Thyroid gland (tissue), 4 donors: ENCODE measurements at regions not wholly inside any gene's neighbourhood (a gene's known extent, or its start where the extent isn't known, plus 50 kb on each side); places are given as distances from the start of the nearest gene placed in this dataset.

Source experiments
- DNase-seq, 2 donors: peaks; one replicate each; pipeline ENCODE4 v3.0.0-alpha.2; 2019
- H3K27ac ChIP-seq, 3 donors: fragments of 200-600 bp; sonication (generic); 1 replicate in 2 of 3; 2 replicates in 1 of 3; pipeline ENCODE4 v1.5.1; 2016 to 2019; ENCODE audit warnings: mild to moderate bottlenecking in 1 of 3, moderate library complexity in 1 of 3
- H3K27me3 ChIP-seq: fragments of 200-600 bp; sonication (generic); one replicate; pipeline ENCODE4 v1.5.1; 2019
- H3K36me3 ChIP-seq, 2 donors: fragments of 200-600 bp; sonication (generic); one replicate each; pipeline ENCODE4 v1.5.1; 2016 to 2019
- H3K4me1 ChIP-seq, 2 donors: fragments of 200-600 bp; sonication (generic); one replicate each; pipeline ENCODE4 v1.5.1; 2017 to 2019
- H3K4me3 ChIP-seq, 3 donors: fragments of 200-600 bp; sonication (generic); replicated peaks in 1 of 3; 1 replicate in 2 of 3; 2 replicates in 1 of 3; pipeline ENCODE4 v1.5.1; 2016; ENCODE audit warnings: mild to moderate bottlenecking in 1 of 3
- H3K9me3 ChIP-seq: fragments of 200-600 bp; sonication (generic); one replicate; pipeline ENCODE4 v1.5.1; 2017
- POLR2A ChIP-seq, 2 donors: fragments of 450-650 bp; IDR thresholded peaks; one replicate each; pipeline ENCODE4 v1.6.1; 2017; ENCODE audit warnings: antibody characterized with exemption in 2 of 2, mild to moderate bottlenecking in 2 of 2, moderate library complexity in 1 of 2
- WGBS, 2 donors: methylation state at CpG; one replicate each; pipeline ENCODE4 v1.1.5; 2017; 5-methylcytosine and 5-hydroxymethylcytosine counted together
- intact Hi-C: fragments of 100-400 bp; cut with DNase I; formaldehyde crosslinking; loops from one replicate; pipeline ENCODE4 v1.15.1; 2023
- TF ChIP-seq, protein P1 (sequence below), 6 experiments: fragments of 200-600 bp in 3 of 6; fragments of 450-650 bp in 3 of 6; sonication (generic) in 3 of 6; IDR thresholded peaks; one replicate each; pipeline ENCODE4 v1.5.1; 2016 to 2019; ENCODE audit warnings: antibody characterized with exemption in 6 of 6, mild to moderate bottlenecking in 2 of 6, inconsistent platforms in 1 of 6, moderate library complexity in 1 of 6

DNA sequence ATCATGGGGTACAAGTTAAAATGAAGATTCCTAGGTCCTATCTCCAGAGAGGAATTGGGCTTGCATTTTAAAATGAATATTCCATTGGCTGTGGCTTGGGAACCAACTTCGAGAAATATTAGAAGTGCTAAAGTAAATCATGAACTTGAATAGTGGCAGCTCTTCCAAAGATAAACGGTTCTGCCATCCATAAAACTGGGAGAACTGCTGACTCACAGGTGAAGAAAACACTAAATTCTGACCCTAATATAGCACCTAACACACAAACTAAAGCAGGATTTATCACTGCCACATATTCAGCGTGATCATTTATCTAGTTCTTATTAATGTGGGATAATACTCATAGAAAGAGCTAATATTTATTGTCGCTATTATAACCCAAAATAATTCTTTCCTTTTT is 508.1 kb upstream of the ID4 start:
- no peaks in the 10 kb centered on the region for H3K9me3 ChIP-seq
- no peak for TF ChIP-seq POLR2A (IDR thresholded peaks at IDR 0.05)
- no peaks in the 10 kb centered on the region for H3K27me3 ChIP-seq
- H3K4me1 ChIP-seq: peaks cover 0 to 8% of the 10 kb centered on the region in 2 donors
- intact Hi-C loops: no loop called here
- WGBS, 2 donors: 91 to 93% methylated on average over 4 of the region's 4 CpGs
- no peak overlapping the region for H3K4me3 ChIP-seq
- DNase-seq: no peak
- H3K27ac ChIP-seq: no peak overlapping the region
- no peaks in the 10 kb centered on the region for H3K36me3 ChIP-seq

DNA sequence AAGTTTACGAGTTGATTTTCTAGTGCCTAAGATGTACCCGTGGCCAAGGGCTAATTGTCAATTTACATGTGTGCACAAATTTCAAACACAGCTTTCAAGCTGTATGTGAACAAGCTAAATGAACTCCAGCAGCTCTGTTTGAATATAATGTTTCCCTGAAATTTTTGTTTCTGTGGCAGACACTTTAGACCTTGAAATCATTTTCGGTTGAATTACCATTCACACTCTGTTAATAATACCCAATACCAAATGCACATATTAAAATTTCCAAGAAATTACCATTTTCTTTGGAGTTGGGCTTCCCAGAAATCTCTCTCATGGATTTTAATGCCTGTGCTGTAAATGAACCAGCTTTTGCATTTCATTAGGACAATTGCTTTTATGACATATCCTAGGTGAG is 506.1 kb upstream of the ID4 start:
- 87 to 90% methylated on average over 3 of the region's 3 CpGs for WGBS, 2 donors
- TF ChIP-seq, protein P1, sequence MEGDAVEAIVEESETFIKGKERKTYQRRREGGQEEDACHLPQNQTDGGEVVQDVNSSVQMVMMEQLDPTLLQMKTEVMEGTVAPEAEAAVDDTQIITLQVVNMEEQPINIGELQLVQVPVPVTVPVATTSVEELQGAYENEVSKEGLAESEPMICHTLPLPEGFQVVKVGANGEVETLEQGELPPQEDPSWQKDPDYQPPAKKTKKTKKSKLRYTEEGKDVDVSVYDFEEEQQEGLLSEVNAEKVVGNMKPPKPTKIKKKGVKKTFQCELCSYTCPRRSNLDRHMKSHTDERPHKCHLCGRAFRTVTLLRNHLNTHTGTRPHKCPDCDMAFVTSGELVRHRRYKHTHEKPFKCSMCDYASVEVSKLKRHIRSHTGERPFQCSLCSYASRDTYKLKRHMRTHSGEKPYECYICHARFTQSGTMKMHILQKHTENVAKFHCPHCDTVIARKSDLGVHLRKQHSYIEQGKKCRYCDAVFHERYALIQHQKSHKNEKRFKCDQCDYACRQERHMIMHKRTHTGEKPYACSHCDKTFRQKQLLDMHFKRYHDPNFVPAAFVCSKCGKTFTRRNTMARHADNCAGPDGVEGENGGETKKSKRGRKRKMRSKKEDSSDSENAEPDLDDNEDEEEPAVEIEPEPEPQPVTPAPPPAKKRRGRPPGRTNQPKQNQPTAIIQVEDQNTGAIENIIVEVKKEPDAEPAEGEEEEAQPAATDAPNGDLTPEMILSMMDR (IDR thresholded peaks at IDR 0.05): no peak
- TF ChIP-seq POLR2A (IDR thresholded peaks at IDR 0.05): no peak

DNA sequence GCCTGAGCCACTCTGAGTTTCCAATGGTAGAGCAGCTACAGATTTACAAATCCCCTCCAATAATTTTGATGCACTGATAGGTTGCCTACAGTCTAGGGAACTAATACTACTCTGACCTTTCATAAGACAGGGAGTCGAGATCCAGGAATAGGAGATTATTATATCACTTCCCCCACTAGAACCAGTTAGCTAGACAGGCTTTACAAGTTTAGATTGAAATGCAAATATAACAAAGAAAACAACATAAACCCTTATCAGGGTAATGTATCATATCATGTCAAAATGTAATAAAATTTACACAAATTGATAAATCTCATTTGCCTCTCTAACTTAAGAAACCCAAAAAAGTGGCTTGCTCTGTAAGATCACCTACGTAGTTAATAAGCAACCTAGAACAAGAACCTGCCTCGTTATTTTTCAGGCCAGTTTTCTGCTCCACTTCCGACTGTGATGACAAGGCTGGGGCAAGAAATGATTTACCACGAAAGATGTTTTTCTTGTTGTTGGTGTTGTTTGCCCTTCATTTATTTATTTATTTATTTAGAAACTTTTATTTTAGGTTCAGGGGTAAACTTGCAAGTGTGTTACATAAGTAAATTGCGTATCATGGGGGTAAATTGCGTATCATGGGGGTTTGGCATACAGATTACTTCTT is 504.2 kb upstream of the ID4 start:
- H3K4me1 ChIP-seq: peaks cover 0 to 2% of the 10 kb centered on the region in 2 donors
- TF ChIP-seq POLR2A (IDR thresholded peaks at IDR 0.05): no peak
- TF ChIP-seq, protein P1 (IDR thresholded peaks at IDR 0.05): no peak
- no peak for DNase-seq
- no peaks in the 10 kb centered on the region for H3K36me3 ChIP-seq
- no peak overlapping the region for H3K4me3 ChIP-seq
- intact Hi-C loops: no loop called here
- no peaks in the 10 kb centered on the region for H3K9me3 ChIP-seq
- H3K27ac ChIP-seq: no peak overlapping the region
- WGBS, 2 donors: 92% methylated on average over 7 of the region's 7 CpGs
- no peaks in the 10 kb centered on the region for H3K27me3 ChIP-seq

More for the DNA sequence above, 506.1 kb upstream of the ID4 start:
- no peak overlapping the region for H3K4me3 ChIP-seq
- intact Hi-C loops: no loop called here
- DNase-seq: no peak
- peaks cover 0 to 8% of the 10 kb centered on the region in 2 donors for H3K4me1 ChIP-seq
- H3K27ac ChIP-seq: no peak overlapping the region
- no peaks in the 10 kb centered on the region for H3K36me3 ChIP-seq
- no peaks in the 10 kb centered on the region for H3K27me3 ChIP-seq
- no peaks in the 10 kb centered on the region for H3K9me3 ChIP-seq

DNA sequence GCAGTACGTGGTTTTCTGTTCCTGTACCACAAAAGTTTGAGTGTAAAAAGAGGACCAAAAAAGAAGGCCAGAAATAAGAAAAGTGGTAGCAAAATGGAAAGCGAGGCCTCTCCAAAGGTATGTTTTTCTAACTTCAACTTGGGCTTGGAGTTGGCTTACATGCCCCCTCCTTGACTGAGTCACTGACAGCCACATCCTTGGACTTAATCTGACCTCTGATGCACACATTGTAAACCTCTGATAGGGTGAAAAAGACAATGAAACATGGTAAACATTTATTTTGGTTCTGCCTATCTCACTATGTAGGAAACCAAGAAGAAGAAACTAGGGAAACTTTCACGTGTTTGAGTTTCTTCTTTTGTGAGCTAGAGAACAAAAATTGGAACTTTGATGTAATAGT is 503.2 kb upstream of the ID4 start:
- Histone ChIP-seq H3K9me3 (no peaks in the 10 kb centered on the region), H3K4me1 (no peaks in the 10 kb centered on the region), H3K27ac (no peak overlapping the region), H3K27me3 (no peaks in the 10 kb centered on the region), H3K36me3 (no peaks in the 10 kb centered on the region), H3K4me3 (no peak overlapping the region)
- intact Hi-C loops: no loop called here
- DNase-seq: no peak
- TF ChIP-seq POLR2A (IDR thresholded peaks at IDR 0.05): no peak
- TF ChIP-seq, protein P1 (IDR thresholded peaks at IDR 0.05): no peak
- WGBS, 2 donors: 91 to 93% methylated on average over 3 of the region's 3 CpGs

DNA sequence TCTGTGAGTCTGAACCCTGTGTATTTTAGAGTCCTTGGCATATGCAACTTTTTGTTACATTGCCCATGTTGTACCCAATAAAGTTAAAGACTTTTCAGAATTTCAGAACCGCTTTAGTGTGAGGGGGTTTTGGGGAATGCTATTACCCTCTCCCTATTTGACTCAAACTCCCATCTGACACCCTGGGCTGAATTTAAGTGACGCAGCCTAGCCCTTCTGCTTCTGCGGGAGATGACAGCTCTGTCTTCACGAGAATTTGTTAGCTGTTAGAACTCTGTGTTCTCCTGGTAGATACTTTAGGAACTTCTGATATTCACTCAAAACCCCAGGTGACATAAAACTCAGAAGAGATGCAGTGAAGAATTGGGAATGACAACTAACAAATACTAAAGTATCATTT is 500.6 kb upstream of the ID4 start:
- Histone ChIP-seq H3K36me3 (no peaks in the 10 kb centered on the region), H3K4me3 (no peak overlapping the region), H3K27me3 (no peaks in the 10 kb centered on the region), H3K4me1 (no peaks in the 10 kb centered on the region), H3K27ac (no peak overlapping the region), H3K9me3 (no peaks in the 10 kb centered on the region)
- no peak for DNase-seq
- intact Hi-C loops: no loop called here
- WGBS, 2 donors: 92% methylated on average over 4 of the region's 4 CpGs
- TF ChIP-seq, protein P1 (IDR thresholded peaks at IDR 0.05): no peak
- no peak for TF ChIP-seq POLR2A (IDR thresholded peaks at IDR 0.05)
